H1 (cell line): ENCODE measurements at regions not wholly inside any gene's neighbourhood (a gene's known extent, or its start where the extent isn't known, plus 50 kb on each side); places are given as distances from the start of the nearest gene placed in this dataset.

Source experiments
- CTCF ChIA-PET: fragments of 300-600 bp; sonication (Branson Sonifier 250); formaldehyde crosslinking; loops from one replicate; lab custom pipeline; 2021; ENCODE audit not compliant: partially characterized antibody; lab: Charles Lee
- POLR2A ChIA-PET: fragments of 300-600 bp; sonication (Branson Sonifier 250); formaldehyde crosslinking; loops from one replicate; lab custom pipeline; 2021; ENCODE audit warnings: inconsistent platforms; ENCODE audit not compliant: partially characterized antibody; lab: Charles Lee
- DNase-seq, 2 experiments: peaks; one replicate each; pipeline versions ENCODE4 v3.0.0 to v3.0.0-alpha.2; 2010 to 2022; ENCODE audit warnings: low spot score in 2 of 2, low read depth in 1 of 2, mixed read lengths in 1 of 2
- FAIRE-seq: peaks from 2 replicates; lab custom pipeline; 2011; peaks lifted over from hg19 to GRCh38; lab: Jason Lieb, UNC
- H2AFZ ChIP-seq: 2 replicates; pipeline ENCODE4 v1.8.1; 2012; ENCODE audit warnings: low read length, inconsistent platforms
- H2AK5ac ChIP-seq: 2 replicates; pipeline ENCODE4 v1.6.1; 2013; ENCODE audit warnings: low read depth, low read length
- H2BK120ac ChIP-seq: replicated peaks from 2 replicates; pipeline ENCODE3; 2013; ENCODE audit warnings: low read depth, low read length, inconsistent platforms
- H2BK12ac ChIP-seq: 2 replicates; pipeline ENCODE4 v1.6.1; 2013; ENCODE audit warnings: low read depth, low read length
- H2BK15ac ChIP-seq: 2 replicates; pipeline ENCODE4 v1.6.1; 2013; ENCODE audit warnings: low read length
- H2BK20ac ChIP-seq: 2 replicates; pipeline ENCODE4 v1.6.1; 2013; ENCODE audit warnings: low read length
- H2BK5ac ChIP-seq: 2 replicates; pipeline ENCODE4 v1.6.1; 2013; ENCODE audit warnings: low read depth, low read length
- H3K14ac ChIP-seq: 2 replicates; pipeline ENCODE4 v1.6.1; 2013; ENCODE audit warnings: inconsistent platforms; ENCODE audit not compliant: insufficient read length
- H3K18ac ChIP-seq: 2 replicates; pipeline ENCODE4 v1.6.1; 2013; ENCODE audit warnings: low read length; ENCODE audit errors: extremely low read depth
- H3K23ac ChIP-seq: 2 replicates; pipeline ENCODE4 v1.6.1; 2013; ENCODE audit warnings: inconsistent platforms; ENCODE audit not compliant: insufficient read length
- H3K23me2 ChIP-seq: 2 replicates; pipeline ENCODE4 v1.6.1; 2013; ENCODE audit warnings: low read depth, low read length
- H3K27ac ChIP-seq: 2 replicates; pipeline ENCODE4 v1.6.1; 2011; ENCODE audit warnings: low read depth, low read length, inconsistent platforms
- H3K27me3 ChIP-seq, 4 experiments: replicated peaks in 1 of 4; 1 replicate in 1 of 4; 2 replicates in 3 of 4; pipeline versions ENCODE4 v1.6.1 to v1.8.1; 2011 to 2013; ENCODE audit warnings: low read length in 3 of 4, mild to moderate bottlenecking in 3 of 4, inconsistent platforms in 2 of 4, mixed read lengths in 2 of 4, moderate library complexity in 1 of 4; ENCODE audit not compliant: control insufficient read depth in 3 of 4, insufficient read depth in 3 of 4; ENCODE audit errors: extremely low read depth in 1 of 4
- H3K36me3 ChIP-seq, 4 experiments: 2 replicates each; pipeline versions ENCODE4 v1.6.1 to v1.8.1; 2011 to 2013; ENCODE audit warnings: mild to moderate bottlenecking in 4 of 4, low read length in 3 of 4, moderate library complexity in 2 of 4, control low read depth in 1 of 4, inconsistent platforms in 1 of 4; ENCODE audit not compliant: insufficient read depth in 4 of 4, control insufficient read depth in 2 of 4
- H3K4ac ChIP-seq: replicated peaks from 2 replicates; pipeline ENCODE3; 2013; ENCODE audit warnings: low read length, low read depth, mixed read lengths, inconsistent platforms; ENCODE audit not compliant: insufficient read length
- H3K4me1 ChIP-seq, 4 experiments: replicated peaks in 1 of 4; 1 replicate in 1 of 4; 2 replicates in 3 of 4; pipeline versions ENCODE4 v1.6.1 to v1.8.1; 2011 to 2013; ENCODE audit warnings: low read length in 3 of 4, inconsistent platforms in 2 of 4, mixed read lengths in 1 of 4; ENCODE audit not compliant: insufficient read depth in 4 of 4, control insufficient read depth in 3 of 4
- H3K4me2 ChIP-seq, 2 experiments: 2 replicates each; pipeline versions ENCODE4 v1.6.1 to v1.8.1; 2011 to 2013; ENCODE audit warnings: low read depth in 2 of 2, low read length in 2 of 2, control low read depth in 1 of 2, inconsistent platforms in 1 of 2, mild to moderate bottlenecking in 1 of 2; ENCODE audit not compliant: insufficient read depth in 1 of 2
- H3K4me3 ChIP-seq, 4 experiments: fragments of 200-600, 300-600 bp in 1 of 4; sonication (generic), shearing (Covaris generic), sonication (Bioruptor Twin) in 1 of 4; 2 replicates each; pipeline versions ENCODE4 v1.5.1 to v1.8.1; 2011 to 2016; ENCODE audit warnings: low read length in 4 of 4, low read depth in 3 of 4, control low read depth in 2 of 4, inconsistent platforms in 2 of 4, mild to moderate bottlenecking in 2 of 4, mixed read lengths in 1 of 4, moderate library complexity in 1 of 4; ENCODE audit not compliant: insufficient read depth in 2 of 4; ENCODE audit errors: extremely low read depth in 1 of 4
- H3K56ac ChIP-seq: replicated peaks from 2 replicates; pipeline ENCODE3; 2013; ENCODE audit warnings: low read depth, mild to moderate bottlenecking, mixed read lengths, low read length, inconsistent platforms; ENCODE audit not compliant: insufficient read length
- H3K79me1 ChIP-seq: 2 replicates; pipeline ENCODE4 v1.6.1; 2013; ENCODE audit warnings: low read depth, low read length, control low read depth
- H3K79me2 ChIP-seq, 2 experiments: 2 replicates each; pipeline versions ENCODE4 v1.6.1 to v1.8.1; 2012 to 2013; ENCODE audit warnings: low read length in 2 of 2, mild to moderate bottlenecking in 2 of 2, inconsistent platforms in 1 of 2; ENCODE audit not compliant: insufficient read depth in 2 of 2, control insufficient read depth in 1 of 2
- H3K9ac ChIP-seq, 4 experiments: replicated peaks in 1 of 4; 1 replicate in 1 of 4; 2 replicates in 3 of 4; pipeline versions ENCODE4 v1.6.1 to v1.8.1; 2011 to 2013; ENCODE audit warnings: low read depth in 3 of 4, low read length in 3 of 4, control low read depth in 2 of 4, mild to moderate bottlenecking in 2 of 4, moderate library complexity in 2 of 4, inconsistent platforms in 1 of 4; ENCODE audit errors: extremely low read depth in 1 of 4
- H3K9me3 ChIP-seq, 2 experiments: 2 replicates each; pipeline versions ENCODE4 v1.6.1 to v1.8.1; 2012 to 2013; ENCODE audit warnings: mild to moderate bottlenecking in 2 of 2, moderate library complexity in 2 of 2, control low read depth in 1 of 2, inconsistent platforms in 1 of 2, low read depth in 1 of 2, low read length in 1 of 2, mixed read lengths in 1 of 2; ENCODE audit not compliant: insufficient read depth in 2 of 2
- H4K20me1 ChIP-seq, 2 experiments: replicated peaks in 1 of 2; 2 replicates each; pipeline versions ENCODE3 to v1.8.1; 2011 to 2013; ENCODE audit warnings: inconsistent platforms in 2 of 2, low read length in 2 of 2, mild to moderate bottlenecking in 1 of 2; ENCODE audit not compliant: insufficient read depth in 2 of 2, control insufficient read depth in 1 of 2
- H4K5ac ChIP-seq: 2 replicates; pipeline ENCODE4 v1.6.1; 2013; ENCODE audit warnings: low read length, low read depth, mixed read lengths, inconsistent platforms; ENCODE audit not compliant: insufficient read length
- H4K8ac ChIP-seq: 2 replicates; pipeline ENCODE4 v1.8.0; 2013; ENCODE audit warnings: mild to moderate bottlenecking, moderate library complexity, low read length, inconsistent platforms; ENCODE audit not compliant: insufficient read depth; ENCODE audit errors: extremely low read depth
- H4K91ac ChIP-seq: replicated peaks from 2 replicates; pipeline ENCODE3; 2013; ENCODE audit warnings: low read length, mixed read lengths, inconsistent platforms; ENCODE audit not compliant: insufficient read length
- BCL11A ChIP-seq, 2 experiments: IDR thresholded peaks; one replicate each; pipeline ENCODE4 v1.6.1; 2011; ENCODE audit warnings: low read depth in 2 of 2, low read length in 2 of 2, mild to moderate bottlenecking in 2 of 2
- BRCA1 ChIP-seq: IDR thresholded peaks from 2 replicates; pipeline ENCODE4 v1.6.1; 2012; ENCODE audit warnings: low read depth, low read length, improper control_type of control experiment
- CBX5 ChIP-seq: fragments of 300-800, 300-1000 bp; sonication (generic); IDR thresholded peaks from 2 replicates; pipeline ENCODE4 v1.7.1; 2016; ENCODE audit warnings: antibody characterized with exemption, low read length, low read depth
- CBX8 ChIP-seq: fragments of 300-800, 300-1000 bp; sonication (generic); IDR thresholded peaks from 2 replicates; pipeline ENCODE4 v1.7.1; 2016; ENCODE audit warnings: low read depth, low read length, borderline replicate concordance
- CEBPB ChIP-seq: IDR thresholded peaks from 2 replicates; pipeline ENCODE4 v1.6.1; 2012; ENCODE audit warnings: low read depth, low read length
- EZH2 ChIP-seq: fragments of 200-600 bp; sonication (generic); IDR thresholded peaks from 2 replicates; pipeline ENCODE4 v1.7.1; 2012; ENCODE audit warnings: low read depth, mild to moderate bottlenecking, moderate library complexity, low read length, inconsistent platforms; ENCODE audit not compliant: severe bottlenecking
- GTF2F1 ChIP-seq: IDR thresholded peaks from 2 replicates; pipeline ENCODE4 v1.6.1; 2012; ENCODE audit warnings: low read depth, low read length, improper control_type of control experiment, borderline replicate concordance
- HDAC6 ChIP-seq: IDR thresholded peaks from one replicate; pipeline ENCODE4 v1.7.1; 2012; ENCODE audit warnings: low read depth, mild to moderate bottlenecking, inconsistent platforms, low read length, moderate library complexity
- NRF1 ChIP-seq: IDR thresholded peaks from 2 replicates; pipeline ENCODE4 v1.6.1; 2011; ENCODE audit warnings: mild to moderate bottlenecking, low read depth, low read length, improper control_type of control experiment
- POLR2A ChIP-seq, 2 experiments: IDR thresholded peaks; 1 replicate in 1 of 2; 2 replicates in 1 of 2; pipeline ENCODE4 v1.6.1; 2011; ENCODE audit warnings: low read depth in 2 of 2, low read length in 2 of 2, mild to moderate bottlenecking in 2 of 2; ENCODE audit errors: control extremely low read depth in 1 of 2
- SIX5 ChIP-seq: IDR thresholded peaks from 2 replicates; pipeline ENCODE4 v1.6.1; 2011; ENCODE audit warnings: mild to moderate bottlenecking, low read depth, low read length
- YY1 ChIP-seq: IDR thresholded peaks from 2 replicates; pipeline ENCODE4 v1.6.1; 2011; ENCODE audit warnings: low read depth, mild to moderate bottlenecking, low read length
- WGBS, 2 experiments: shearing (Covaris generic) in 1 of 2; methylation state at CpG; one replicate each; pipeline versions ENCODE4 v1.1.6 to v1.1.7; 2013 to 2015; ENCODE audit warnings: low lambda C conversion rate in 2 of 2, mixed read lengths in 2 of 2, inconsistent platforms in 1 of 2, low coverage in 1 of 2, missing lambda C conversion rate in 1 of 2; ENCODE audit not compliant: insufficient replicate concordance in 2 of 2, insufficient coverage in 1 of 2, insufficient read length in 1 of 2; ENCODE audit errors: extremely low coverage in 1 of 2, missing lambda C conversion rate in 1 of 2; 5-methylcytosine and 5-hydroxymethylcytosine counted together
- TF ChIP-seq, protein P1 (sequence below), 3 experiments: IDR thresholded peaks; 1 replicate in 2 of 3; 2 replicates in 1 of 3; pipeline versions ENCODE4 v1.5.1 to v1.6.1; 2011; ENCODE audit warnings: low read length in 3 of 3, mild to moderate bottlenecking in 3 of 3, inconsistent platforms in 2 of 3, low read depth in 1 of 3, moderate library complexity in 1 of 3; ENCODE audit not compliant: insufficient read depth in 1 of 3; ENCODE audit errors: control extremely low read depth in 1 of 3

DNA sequence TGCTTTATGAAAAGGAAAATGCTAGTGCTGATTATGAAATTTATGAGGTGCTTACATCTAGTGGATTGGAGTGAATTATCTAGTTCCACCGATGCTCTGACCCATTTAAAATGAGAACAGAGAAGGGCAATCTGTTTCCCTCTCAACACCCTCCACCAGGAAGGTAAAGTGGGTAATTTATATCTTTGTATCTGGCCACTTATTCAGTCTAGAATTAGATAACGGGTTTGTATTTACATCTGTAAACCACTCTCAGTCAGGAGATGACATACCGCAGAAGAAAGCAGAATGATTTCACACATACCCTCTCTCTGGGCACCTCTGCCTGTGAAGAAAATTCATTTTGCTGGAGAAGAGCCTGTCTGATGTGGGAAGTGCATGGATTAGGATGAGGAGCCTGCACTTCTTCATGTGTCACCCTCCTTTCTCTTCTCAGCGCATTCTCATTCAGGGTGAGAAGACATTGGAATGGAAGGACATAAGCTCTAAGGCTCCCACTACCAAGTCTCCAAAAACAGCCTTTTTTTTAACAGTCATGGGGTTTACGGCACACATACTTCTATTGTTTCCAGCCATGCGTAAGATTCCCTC is 646.7 kb upstream of the SALL1 start:
- Histone ChIP-seq H2BK5ac (no peak overlapping the region), H3K23me2 (no peaks in the 10 kb centered on the region), H3K4ac (no peak overlapping the region), H3K23ac (no peak overlapping the region), H2AK5ac (no peak overlapping the region), H2BK12ac (no peak overlapping the region), H4K91ac (no peak overlapping the region), H3K9ac (no peak overlapping the region), H3K4me3 (no peak overlapping the region), H2BK15ac (no peak overlapping the region), H3K27me3 (no peaks in the 10 kb centered on the region), H4K8ac (no peak overlapping the region), H4K20me1 (no peaks in the 10 kb centered on the region), H3K56ac (no peak overlapping the region), H3K27ac (no peak overlapping the region), H2BK120ac (no peak overlapping the region), H4K5ac (no peak overlapping the region), H3K79me1 (no peaks in the 10 kb centered on the region), H3K79me2 (no peaks in the 10 kb centered on the region), H2BK20ac (no peak overlapping the region), H3K36me3 (no peaks in the 10 kb centered on the region), H3K4me1 (no peaks in the 10 kb centered on the region), H2AFZ (no peak overlapping the region), H3K9me3 (no peaks in the 10 kb centered on the region; a peak in 1 of 4 replicates), H3K18ac (no peak overlapping the region), H3K14ac (no peak overlapping the region), H3K4me2 (no peak overlapping the region)
- ChIA-PET CTCF (interaction anchor here (2.5 kb wide), 1 partner anchor 20 kb away, joined by 6 read pairs; no protein-coding TSS in a partner anchor), POLR2A (no interaction called here)
- DNase-seq: no peak
- WGBS, 2 experiments: 96% methylated on average over 6 of the region's 6 CpGs; no CpG with 5 or more reads in 1 of the 2 experiments
- FAIRE-seq: no peak
- TF ChIP-seq SIX5 (no peak), CBX8 (no peak), CBX5 (no peak), NRF1 (no peak), HDAC6 (no peak), POLR2A (IDR thresholded peaks at IDR 0.05; ENCODE audit: control extremely low read depth in 1 of 2, low read depth in 2 of 2, low read length in 2 of 2) (no peak), GTF2F1 (no peak), CEBPB (no peak), YY1 (no peak), BRCA1 (no peak), EZH2 (no peak), BCL11A (IDR thresholded peaks at IDR 0.05; ENCODE audit: low read depth in 2 of 2, low read length in 2 of 2) (no peak)
- TF ChIP-seq, protein P1, sequence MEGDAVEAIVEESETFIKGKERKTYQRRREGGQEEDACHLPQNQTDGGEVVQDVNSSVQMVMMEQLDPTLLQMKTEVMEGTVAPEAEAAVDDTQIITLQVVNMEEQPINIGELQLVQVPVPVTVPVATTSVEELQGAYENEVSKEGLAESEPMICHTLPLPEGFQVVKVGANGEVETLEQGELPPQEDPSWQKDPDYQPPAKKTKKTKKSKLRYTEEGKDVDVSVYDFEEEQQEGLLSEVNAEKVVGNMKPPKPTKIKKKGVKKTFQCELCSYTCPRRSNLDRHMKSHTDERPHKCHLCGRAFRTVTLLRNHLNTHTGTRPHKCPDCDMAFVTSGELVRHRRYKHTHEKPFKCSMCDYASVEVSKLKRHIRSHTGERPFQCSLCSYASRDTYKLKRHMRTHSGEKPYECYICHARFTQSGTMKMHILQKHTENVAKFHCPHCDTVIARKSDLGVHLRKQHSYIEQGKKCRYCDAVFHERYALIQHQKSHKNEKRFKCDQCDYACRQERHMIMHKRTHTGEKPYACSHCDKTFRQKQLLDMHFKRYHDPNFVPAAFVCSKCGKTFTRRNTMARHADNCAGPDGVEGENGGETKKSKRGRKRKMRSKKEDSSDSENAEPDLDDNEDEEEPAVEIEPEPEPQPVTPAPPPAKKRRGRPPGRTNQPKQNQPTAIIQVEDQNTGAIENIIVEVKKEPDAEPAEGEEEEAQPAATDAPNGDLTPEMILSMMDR (IDR thresholded peaks at IDR 0.05; ENCODE audit: control extremely low read depth in 1 of 3, insufficient read depth in 1 of 3, low read depth in 1 of 3, low read length in 3 of 3): no peak
